ENCODE measurements at regions not wholly inside any gene's neighbourhood (a gene's known extent, or its start where the extent isn't known, plus 50 kb on each side); places are given as distances from the start of the nearest gene placed in this dataset.

DNA sequence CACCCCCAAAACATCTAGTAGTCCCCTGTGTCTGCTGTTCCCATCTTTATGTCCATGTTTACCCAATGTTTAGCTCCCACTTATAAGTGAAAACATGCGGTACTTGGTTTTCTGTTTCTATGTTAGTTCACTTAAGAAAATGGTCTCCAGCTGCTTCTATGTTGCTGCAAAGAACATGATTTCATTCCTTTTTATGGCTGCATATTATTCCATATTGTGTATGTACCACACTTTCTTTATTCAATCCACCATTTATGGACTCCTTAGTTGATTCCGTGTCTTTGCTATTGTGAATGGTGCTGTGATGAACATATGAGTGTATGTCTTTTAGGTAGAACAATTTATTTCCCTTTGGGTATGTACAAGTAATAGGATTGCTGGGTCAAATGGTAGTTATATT, 51.2 kb downstream of the GRK7 start:
- no peak for DNase-seq

DNA sequence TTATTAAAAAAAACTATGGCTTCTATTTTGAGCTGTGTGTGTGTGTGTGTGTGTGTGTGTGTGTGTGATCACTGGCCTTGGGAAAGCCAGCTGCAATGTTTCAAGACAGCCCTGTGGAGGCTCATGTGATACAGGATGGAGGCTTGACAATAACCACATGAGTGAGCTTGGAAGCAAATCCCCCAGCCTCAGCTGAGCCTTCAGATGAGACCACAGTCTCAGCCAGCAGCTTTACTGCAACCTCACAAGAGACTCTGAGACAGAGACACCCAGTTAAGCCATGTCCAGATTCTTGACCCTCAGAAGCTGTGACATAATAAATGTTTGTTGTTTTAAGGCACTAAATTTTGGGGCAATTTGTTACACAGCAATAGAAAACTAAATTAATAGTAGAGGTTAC, 52.5 kb downstream of the GRK7 start:
- no peak for DNase-seq

DNA sequence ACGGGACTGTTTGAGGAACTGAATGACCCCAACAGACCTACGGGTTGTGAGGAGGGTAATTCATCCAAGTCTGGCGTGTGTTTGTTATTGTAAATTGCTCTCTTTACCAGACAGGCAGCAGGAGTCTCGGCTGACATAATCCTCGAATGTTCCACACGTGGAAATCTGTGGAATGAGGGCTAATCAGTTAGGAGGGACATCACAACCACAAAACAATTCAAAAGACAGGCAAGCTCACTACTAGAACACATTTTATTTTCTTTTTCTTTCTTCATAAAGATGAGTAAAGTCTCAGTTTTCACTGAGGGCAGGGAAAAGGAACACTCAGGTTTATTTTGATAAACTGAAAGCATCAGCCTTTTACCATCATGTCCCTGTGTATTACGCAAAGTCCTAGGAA, 53.8 kb downstream of the GRK7 start:
- peak; percentile 14 for DNase-seq

DNA sequence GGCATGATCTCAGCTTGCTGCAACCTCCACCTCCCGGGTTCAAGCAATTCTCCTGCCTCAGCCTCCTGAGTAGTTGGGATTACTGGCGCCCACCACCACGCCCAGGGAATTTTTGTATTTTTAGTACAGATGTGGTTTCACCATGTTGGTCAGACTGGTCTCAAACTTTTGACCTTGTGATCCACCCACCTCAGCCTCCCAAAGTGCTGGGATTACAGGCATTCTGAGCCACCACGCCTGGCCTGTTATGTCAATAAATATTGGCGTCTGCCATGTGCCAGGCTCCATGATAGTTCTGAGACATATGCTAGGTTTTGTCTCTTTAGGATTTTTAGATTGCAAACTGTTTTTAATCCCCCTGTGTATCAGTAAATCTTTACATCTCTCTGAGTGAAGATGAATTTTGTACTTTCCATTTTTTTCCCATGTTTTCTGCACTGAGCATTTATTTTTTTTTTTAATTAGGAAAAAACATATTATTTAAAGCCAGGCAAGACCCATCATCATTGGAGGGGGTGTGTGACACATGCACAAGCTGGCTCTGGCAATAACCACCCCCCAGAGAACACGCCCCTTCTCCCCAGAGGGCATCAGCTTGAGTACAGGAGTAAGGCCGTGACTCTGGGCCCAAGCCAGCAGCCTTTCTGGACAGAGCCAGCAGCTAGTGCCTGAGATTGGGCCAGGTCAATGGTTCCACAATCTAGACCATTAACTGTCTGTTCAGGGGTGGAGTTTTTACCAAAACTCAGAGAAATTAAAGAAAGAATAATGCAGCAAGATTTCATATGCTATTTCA, 51.0 kb upstream of the ATP1B3 start:
- DNase-seq, result no peak

Measured in NCI-H69 (cell line).